Activated CD8-positive, alpha-beta memory T cell treated with anti-CD3 and anti-CD28 coated beads for 36 hours (primary cell): ENCODE measurements at regions not wholly inside any gene's neighbourhood (a gene's known extent, or its start where the extent isn't known, plus 50 kb on each side); places are given as distances from the start of the nearest gene placed in this dataset.

Experiments
- CTCF ChIA-PET: fragments of 350-600 bp; sonication (Branson Sonifier 250); formaldehyde crosslinking; loops from one replicate; lab custom pipeline; 2021; ENCODE audit warnings: antibody characterized with exemption; lab: Charles Lee
- POLR2A ChIA-PET: fragments of 350-600 bp; sonication (Branson Sonifier 250); formaldehyde crosslinking; loops from one replicate; lab custom pipeline; 2021; ENCODE audit warnings: antibody characterized with exemption; lab: Charles Lee

DNA sequence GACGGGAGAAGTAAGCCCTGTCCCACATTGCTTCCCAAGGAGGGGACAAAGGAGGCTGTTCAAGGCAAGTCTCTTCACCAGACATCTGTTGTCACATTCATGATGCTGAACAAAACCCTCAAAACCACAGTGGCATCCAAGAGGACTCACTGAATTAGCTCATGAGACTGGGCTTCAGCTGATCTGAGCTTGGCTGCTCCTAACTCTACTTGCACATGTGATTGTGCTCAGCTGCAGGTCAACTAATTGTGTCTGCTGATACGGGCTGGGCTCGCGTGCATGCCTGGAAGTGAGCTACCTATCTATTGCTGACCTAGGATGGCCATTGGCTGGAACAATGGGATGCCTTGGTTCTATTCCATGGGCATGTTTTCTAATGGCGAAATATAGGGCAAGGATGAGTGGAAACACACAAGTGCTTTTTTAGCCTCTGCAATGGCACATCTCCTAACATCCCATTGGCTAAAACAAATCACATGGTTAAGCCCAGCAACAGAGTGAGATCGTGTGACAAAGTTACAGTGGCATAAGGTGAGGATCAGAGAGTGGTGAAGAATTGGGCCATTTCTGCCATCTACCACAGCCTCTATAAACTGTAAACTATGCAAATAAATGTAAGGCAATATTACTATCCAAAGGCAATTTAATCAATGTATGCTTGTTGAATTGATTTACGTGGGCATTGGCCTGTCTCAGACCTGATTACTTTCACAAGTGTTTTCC is 52.9 kb upstream of the CAPN13 start:
- ChIA-PET POLR2A (no interaction called here), CTCF (interaction anchor here (1.2 to 1.9 kb wide), 2 partner anchors 137 to 311 kb away, joined by 3 to 5 read pairs; no protein-coding TSS in a partner anchor)
